HepG2 (cell line): ENCODE measurements at regions not wholly inside any gene's neighbourhood (a gene's known extent, or its start where the extent isn't known, plus 50 kb on each side); places are given as distances from the start of the nearest gene placed in this dataset.

Experiments
- CHD4 ChIP-seq: fragments of 200-600 bp; sonication (generic); IDR thresholded peaks from 2 replicates; pipeline ENCODE4 v1.7.0; 2017; ENCODE audit warnings: mild to moderate bottlenecking, low read length, borderline replicate concordance
- HOMEZ ChIP-seq: IDR thresholded peaks from 2 replicates; pipeline ENCODE4 v1.6.1; 2016; ENCODE audit warnings: low read depth
- HOXA3 ChIP-seq: sonication (generic); formaldehyde crosslinking; IDR thresholded peaks from 2 replicates; pipeline ENCODE4 v1.5.0; 2020; ENCODE audit warnings: missing genetic modification reagents
- KDM3A ChIP-seq: IDR thresholded peaks from 2 replicates; pipeline ENCODE4 v1.6.1; 2018; ENCODE audit warnings: low read depth, missing compliant biosample characterization
- MAFF ChIP-seq: IDR thresholded peaks from 2 replicates; pipeline ENCODE4 v1.6.1; 2011; ENCODE audit warnings: low read depth, low read length, improper control_type of control experiment
- NFE2L2 ChIP-seq: fragments of 150-350 bp; IDR thresholded peaks from 2 replicates; pipeline ENCODE4 v1.6.1; 2014; ENCODE audit warnings: low read length
- NR3C1 ChIP-seq: sonication (generic); formaldehyde crosslinking; IDR thresholded peaks from 2 replicates; pipeline ENCODE4 v1.4.0; 2020; ENCODE audit warnings: missing genetic modification reagents
- POGK ChIP-seq: sonication (generic); formaldehyde crosslinking; conservative IDR thresholded peaks from 2 replicates; pipeline ENCODE4 v1.8.0; 2022; ENCODE audit warnings: mild to moderate bottlenecking, moderate library complexity, missing genetic modification reagents
- TP53 ChIP-seq: sonication (generic); formaldehyde crosslinking; conservative IDR thresholded peaks from 2 replicates; pipeline ENCODE4 v1.4.0; 2020; ENCODE audit warnings: missing genetic modification reagents
- ZFP62 ChIP-seq: sonication (generic); formaldehyde crosslinking; IDR thresholded peaks from 2 replicates; pipeline ENCODE4 v1.4.0; 2020; ENCODE audit warnings: missing genetic modification reagents
- ZNF138 ChIP-seq: sonication (generic); formaldehyde crosslinking; IDR thresholded peaks from 2 replicates; pipeline ENCODE4 v1.5.0; 2020; ENCODE audit warnings: mild to moderate bottlenecking, low read depth, missing genetic modification reagents
- ZNF207 ChIP-seq: fragments of 450-650 bp; IDR thresholded peaks from 2 replicates; pipeline ENCODE4 v1.6.1; 2016; ENCODE audit warnings: antibody characterized with exemption, borderline replicate concordance
- ZNF543 ChIP-seq: sonication (generic); formaldehyde crosslinking; IDR thresholded peaks from 2 replicates; pipeline ENCODE4 v1.4.0; 2020; ENCODE audit warnings: mild to moderate bottlenecking, missing genetic modification reagents
- ZNF547 ChIP-seq: sonication (generic); formaldehyde crosslinking; IDR thresholded peaks from 2 replicates; pipeline ENCODE4 v1.5.1; 2020; ENCODE audit warnings: mild to moderate bottlenecking, missing genetic modification reagents
- ZNF772 ChIP-seq: sonication (generic); formaldehyde crosslinking; IDR thresholded peaks from 2 replicates; pipeline ENCODE4 v1.5.0; 2020; ENCODE audit warnings: mild to moderate bottlenecking, missing genetic modification reagents
- ZNF782 ChIP-seq: sonication (generic); formaldehyde crosslinking; IDR thresholded peaks from 2 replicates; pipeline ENCODE4 v1.4.0; 2020; ENCODE audit warnings: missing genetic modification reagents, mild to moderate bottlenecking, borderline replicate concordance
- ZNF841 ChIP-seq: sonication (generic); formaldehyde crosslinking; IDR thresholded peaks from 2 replicates; pipeline ENCODE4 v1.8.1; 2023; ENCODE audit warnings: missing genetic modification reagents, borderline replicate concordance
- TF ChIP-seq, protein P1 (sequence below): sonication (generic); formaldehyde crosslinking; IDR thresholded peaks from 2 replicates; pipeline ENCODE4 v1.9.0; 2022; ENCODE audit warnings: missing genetic modification reagents, mild to moderate bottlenecking, borderline replicate concordance
- TF ChIP-seq, protein P2 (sequence below): IDR thresholded peaks from 2 replicates; pipeline ENCODE4 v1.6.1; 2016
- TF ChIP-seq, protein P3 (sequence below): sonication (generic); formaldehyde crosslinking; IDR thresholded peaks from 2 replicates; pipeline ENCODE4 v1.4.0; 2020; ENCODE audit warnings: low read depth, missing genetic modification reagents

GRCh38 chr20:29079769-29080690, 2177.4 kb upstream of the DEFB115 start (continued):
- TF ChIP-seq ZNF547 (CRISPR knock-in tag): no peak; the same call in 1 of the 2 replicates
- TF ChIP-seq CHD4: no peak
- peak; percentile 19; the same call in 1 of the 2 replicates for TF ChIP-seq MAFF
- TF ChIP-seq KDM3A (CRISPR knock-in tag): 0 out of 2 replicates have a peak, but pooled peaks have one; percentile 28
- peak; percentile 77; the same call in 1 of the 2 replicates for TF ChIP-seq POGK (CRISPR knock-in tag)
- TF ChIP-seq HOXA3 (CRISPR knock-in tag): 0 out of 2 replicates have a peak, but pooled peaks have one; percentile 37
- no peak for TF ChIP-seq ZFP62 (CRISPR knock-in tag)
- TF ChIP-seq, protein P1, sequence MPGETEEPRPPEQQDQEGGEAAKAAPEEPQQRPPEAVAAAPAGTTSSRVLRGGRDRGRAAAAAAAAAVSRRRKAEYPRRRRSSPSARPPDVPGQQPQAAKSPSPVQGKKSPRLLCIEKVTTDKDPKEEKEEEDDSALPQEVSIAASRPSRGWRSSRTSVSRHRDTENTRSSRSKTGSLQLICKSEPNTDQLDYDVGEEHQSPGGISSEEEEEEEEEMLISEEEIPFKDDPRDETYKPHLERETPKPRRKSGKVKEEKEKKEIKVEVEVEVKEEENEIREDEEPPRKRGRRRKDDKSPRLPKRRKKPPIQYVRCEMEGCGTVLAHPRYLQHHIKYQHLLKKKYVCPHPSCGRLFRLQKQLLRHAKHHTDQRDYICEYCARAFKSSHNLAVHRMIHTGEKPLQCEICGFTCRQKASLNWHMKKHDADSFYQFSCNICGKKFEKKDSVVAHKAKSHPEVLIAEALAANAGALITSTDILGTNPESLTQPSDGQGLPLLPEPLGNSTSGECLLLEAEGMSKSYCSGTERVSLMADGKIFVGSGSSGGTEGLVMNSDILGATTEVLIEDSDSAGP (CRISPR knock-in tag): peak; percentile 67; the same call in 1 of the 2 replicates
- TF ChIP-seq NR3C1 (CRISPR knock-in tag): no peak
- no peak for TF ChIP-seq ZNF207
- TF ChIP-seq NFE2L2: no peak
- TF ChIP-seq, protein P2, sequence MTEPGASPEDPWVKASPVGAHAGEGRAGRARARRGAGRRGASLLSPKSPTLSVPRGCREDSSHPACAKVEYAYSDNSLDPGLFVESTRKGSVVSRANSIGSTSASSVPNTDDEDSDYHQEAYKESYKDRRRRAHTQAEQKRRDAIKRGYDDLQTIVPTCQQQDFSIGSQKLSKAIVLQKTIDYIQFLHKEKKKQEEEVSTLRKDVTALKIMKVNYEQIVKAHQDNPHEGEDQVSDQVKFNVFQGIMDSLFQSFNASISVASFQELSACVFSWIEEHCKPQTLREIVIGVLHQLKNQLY (CRISPR knock-in tag): no peak
- 0 out of 2 replicates have a peak, but pooled peaks have one; percentile 51 for TF ChIP-seq HOMEZ (CRISPR knock-in tag)
- TF ChIP-seq ZNF841: no peak
- 0 out of 2 replicates have a peak, but pooled peaks have one; percentile 52 for TF ChIP-seq TP53 (CRISPR knock-in tag)
- TF ChIP-seq ZNF543 (CRISPR knock-in tag): 0 out of 2 replicates have a peak, but pooled peaks have one; percentile 58
- TF ChIP-seq ZNF138 (CRISPR knock-in tag): no peak
- TF ChIP-seq ZNF782: no peak
- TF ChIP-seq ZNF772 (CRISPR knock-in tag): peak; percentile 55; the same call in 1 of the 2 replicates
- TF ChIP-seq, protein P3, sequence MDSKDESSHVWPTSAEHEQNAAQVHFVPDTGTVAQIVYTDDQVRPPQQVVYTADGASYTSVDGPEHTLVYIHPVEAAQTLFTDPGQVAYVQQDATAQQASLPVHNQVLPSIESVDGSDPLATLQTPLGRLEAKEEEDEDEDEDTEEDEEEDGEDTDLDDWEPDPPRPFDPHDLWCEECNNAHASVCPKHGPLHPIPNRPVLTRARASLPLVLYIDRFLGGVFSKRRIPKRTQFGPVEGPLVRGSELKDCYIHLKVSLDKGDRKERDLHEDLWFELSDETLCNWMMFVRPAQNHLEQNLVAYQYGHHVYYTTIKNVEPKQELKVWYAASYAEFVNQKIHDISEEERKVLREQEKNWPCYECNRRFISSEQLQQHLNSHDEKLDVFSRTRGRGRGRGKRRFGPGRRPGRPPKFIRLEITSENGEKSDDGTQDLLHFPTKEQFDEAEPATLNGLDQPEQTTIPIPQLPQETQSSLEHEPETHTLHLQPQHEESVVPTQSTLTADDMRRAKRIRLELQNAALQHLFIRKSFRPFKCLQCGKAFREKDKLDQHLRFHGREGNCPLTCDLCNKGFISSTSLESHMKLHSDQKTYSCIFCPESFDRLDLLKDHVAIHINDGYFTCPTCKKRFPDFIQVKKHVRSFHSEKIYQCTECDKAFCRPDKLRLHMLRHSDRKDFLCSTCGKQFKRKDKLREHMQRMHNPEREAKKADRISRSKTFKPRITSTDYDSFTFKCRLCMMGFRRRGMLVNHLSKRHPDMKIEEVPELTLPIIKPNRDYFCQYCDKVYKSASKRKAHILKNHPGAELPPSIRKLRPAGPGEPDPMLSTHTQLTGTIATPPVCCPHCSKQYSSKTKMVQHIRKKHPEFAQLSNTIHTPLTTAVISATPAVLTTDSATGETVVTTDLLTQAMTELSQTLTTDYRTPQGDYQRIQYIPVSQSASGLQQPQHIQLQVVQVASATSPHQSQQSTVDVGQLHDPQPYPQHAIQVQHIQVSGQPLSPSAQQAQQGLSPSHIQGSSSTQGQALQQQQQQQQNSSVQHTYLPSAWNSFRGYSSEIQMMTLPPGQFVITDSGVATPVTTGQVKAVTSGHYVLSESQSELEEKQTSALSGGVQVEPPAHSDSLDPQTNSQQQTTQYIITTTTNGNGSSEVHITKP (CRISPR knock-in tag): no peak
